Esophagus (tissue), 2 donors: ENCODE measurements at regions not wholly inside any gene's neighbourhood (a gene's known extent, or its start where the extent isn't known, plus 50 kb on each side); places are given as distances from the start of the nearest gene placed in this dataset.
A peak's percentile ranks its signal among the peaks of the same experiment; 100 is the strongest.

ENCODE experiments used
- H3K27ac ChIP-seq, 2 donors: one replicate each; pipeline ENCODE4 v1.5.1; 2013; ENCODE audit warnings: low read depth in 2 of 2, mild to moderate bottlenecking in 2 of 2, inconsistent platforms in 1 of 2, low read length in 1 of 2, moderate library complexity in 1 of 2
- H3K27me3 ChIP-seq, 2 donors: one replicate each; pipeline ENCODE4 v1.6.1; 2013; ENCODE audit warnings: low read length in 2 of 2, control low read depth in 1 of 2, mild to moderate bottlenecking in 1 of 2; ENCODE audit not compliant: insufficient read depth in 2 of 2, control insufficient read depth in 1 of 2
- H3K36me3 ChIP-seq, 2 donors: one replicate each; pipeline ENCODE4 v1.6.1; 2013; ENCODE audit warnings: low read length in 1 of 2; ENCODE audit not compliant: control insufficient read depth in 2 of 2, insufficient read depth in 2 of 2
- H3K4me1 ChIP-seq, 2 donors: one replicate each; pipeline ENCODE4 v1.6.1; 2013; ENCODE audit warnings: low read length in 1 of 2; ENCODE audit not compliant: control insufficient read depth in 2 of 2, insufficient read depth in 2 of 2
- H3K4me3 ChIP-seq, 2 donors: one replicate each; pipeline ENCODE4 v1.5.1; 2013; ENCODE audit warnings: low read length in 2 of 2, mild to moderate bottlenecking in 2 of 2, low read depth in 1 of 2, moderate library complexity in 1 of 2
- H3K9me3 ChIP-seq, 2 donors: one replicate each; pipeline ENCODE4 v1.6.1; 2013; ENCODE audit warnings: mild to moderate bottlenecking in 2 of 2, low read depth in 1 of 2, low read length in 1 of 2, moderate library complexity in 1 of 2; ENCODE audit not compliant: control insufficient read depth in 2 of 2, insufficient read depth in 1 of 2
- WGBS, 2 donors: extraction: QIAGEN DNeasy Blood & Tissue Kit; methylation state at CpG; one replicate each; pipeline ENCODE4 v1.1.7; 2013; 5-methylcytosine and 5-hydroxymethylcytosine counted together
- donor health status: healthy with polysubstance abuse.
- donor health status: Bipolar disorder and iron deficiency.

DNA sequence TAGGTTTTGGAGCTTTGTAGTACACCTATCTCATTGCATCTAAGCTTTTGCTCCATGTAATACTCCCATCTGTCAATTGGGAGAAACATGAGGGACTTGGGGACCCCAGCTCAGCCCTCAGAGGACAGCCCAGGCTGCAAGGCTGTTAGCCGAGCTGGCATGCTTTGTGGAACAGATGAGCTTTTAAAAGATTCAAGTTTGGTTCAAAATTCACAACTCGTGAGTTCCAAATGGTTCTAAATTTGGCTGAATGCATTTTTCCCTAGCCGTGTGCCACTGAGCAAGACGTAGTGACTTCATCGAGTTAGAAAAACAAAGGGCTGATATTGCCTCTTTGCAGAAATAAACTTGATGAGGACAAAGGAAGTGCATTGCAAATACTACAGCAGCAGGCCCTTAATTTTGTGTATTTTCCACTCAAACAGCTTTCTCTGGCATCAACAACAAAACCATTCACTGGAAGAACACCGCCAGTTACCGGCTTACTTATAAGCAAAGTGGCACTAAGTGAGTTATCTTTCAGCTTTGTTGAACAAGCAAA lies 165.0 kb upstream of the HS3ST1 start:
- H3K9me3 ChIP-seq = no peaks in the 10 kb centered on the region
- no peaks in the 10 kb centered on the region for H3K27me3 ChIP-seq
- no peak overlapping the region for H3K4me3 ChIP-seq
- no peaks in the 10 kb centered on the region for H3K36me3 ChIP-seq
- H3K27ac ChIP-seq = no peak overlapping the region
- WGBS, 2 donors = 84 to 85% methylated on average over 7 of the region's 7 CpGs
- H3K4me1 ChIP-seq = no peaks in the 10 kb centered on the region

DNA sequence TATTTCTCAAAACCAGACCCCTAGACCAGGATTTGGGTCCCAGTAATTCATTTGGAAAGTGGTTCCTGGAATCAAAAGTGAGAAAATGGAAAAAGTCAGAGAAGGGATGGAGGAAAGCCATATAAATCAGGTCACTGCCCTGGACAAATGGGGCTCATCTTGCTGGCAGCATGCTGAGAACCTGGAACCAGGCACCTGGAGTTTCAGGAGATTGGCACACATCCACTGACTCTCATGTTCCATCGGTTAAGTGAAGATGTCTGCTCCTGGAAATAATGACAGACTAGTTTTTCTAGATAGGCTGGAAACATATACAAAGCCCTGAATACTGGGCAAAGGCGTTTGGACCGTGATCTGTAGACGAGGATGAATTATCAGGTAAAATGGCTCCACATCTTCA lies 163.6 kb upstream of the HS3ST1 start:
- Histone ChIP-seq H3K4me1 (no peaks in the 10 kb centered on the region), H3K27me3 (no peaks in the 10 kb centered on the region), H3K36me3 (no peaks in the 10 kb centered on the region), H3K4me3 (no peak overlapping the region), H3K9me3 (no peaks in the 10 kb centered on the region), H3K27ac (peak overlapping the region in 1 of 2 donors; percentile 24)
- WGBS, 2 donors = 74 to 87% methylated on average over 4 of the region's 4 CpGs

DNA sequence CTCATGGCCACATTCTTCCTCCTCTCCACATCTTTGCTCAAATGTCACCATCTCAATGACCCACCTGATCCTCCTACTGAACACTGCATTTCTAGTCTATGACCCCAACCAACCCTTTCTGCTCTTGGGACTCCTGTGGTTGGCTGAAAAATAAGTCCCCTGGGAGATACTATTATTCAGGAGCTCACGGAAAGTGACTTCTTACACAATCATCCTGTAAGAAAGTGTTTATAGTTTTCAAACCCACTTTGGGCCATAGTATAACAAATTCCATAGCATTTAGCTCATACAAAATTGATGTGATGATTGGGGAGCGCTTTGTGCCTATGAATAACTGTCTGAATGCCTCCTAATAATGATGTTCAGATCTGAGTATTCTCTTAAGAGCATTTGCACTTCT lies 161.4 kb upstream of the HS3ST1 start:
- H3K27ac ChIP-seq = no peak overlapping the region
- no peaks in the 10 kb centered on the region for H3K27me3 ChIP-seq
- H3K4me1 ChIP-seq = no peaks in the 10 kb centered on the region
- 46 to 51% methylated on average over 2 of the region's 2 CpGs for WGBS, 2 donors
- no peaks in the 10 kb centered on the region for H3K36me3 ChIP-seq
- H3K4me3 ChIP-seq = no peak overlapping the region
- no peaks in the 10 kb centered on the region for H3K9me3 ChIP-seq

DNA sequence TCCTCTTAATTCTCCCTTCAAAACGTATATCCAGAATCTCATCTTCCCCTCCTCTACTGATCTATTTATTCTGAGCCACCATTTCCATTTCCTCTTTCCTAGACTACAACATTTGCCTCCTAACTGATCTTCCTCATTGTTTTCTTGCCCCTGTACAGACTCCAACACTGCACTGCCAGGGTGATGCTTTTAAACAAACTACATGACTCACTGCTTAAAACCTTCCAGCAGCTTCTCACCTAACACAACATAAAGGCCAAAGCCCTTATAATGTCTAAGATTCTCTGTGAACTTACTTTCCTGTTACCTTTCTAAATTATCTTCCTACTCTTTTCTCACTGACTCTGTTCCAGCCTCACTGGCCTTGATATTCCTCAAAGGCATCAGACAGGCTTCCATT lies 161.0 kb upstream of the HS3ST1 start:
- 67 to 73% methylated on average over 1 of the region's 1 CpG for WGBS, 2 donors
- no peaks in the 10 kb centered on the region for H3K27me3 ChIP-seq
- no peak overlapping the region for H3K4me3 ChIP-seq
- H3K9me3 ChIP-seq = no peaks in the 10 kb centered on the region
- no peaks in the 10 kb centered on the region for H3K4me1 ChIP-seq
- H3K36me3 ChIP-seq = no peaks in the 10 kb centered on the region
- H3K27ac ChIP-seq = no peak overlapping the region

DNA sequence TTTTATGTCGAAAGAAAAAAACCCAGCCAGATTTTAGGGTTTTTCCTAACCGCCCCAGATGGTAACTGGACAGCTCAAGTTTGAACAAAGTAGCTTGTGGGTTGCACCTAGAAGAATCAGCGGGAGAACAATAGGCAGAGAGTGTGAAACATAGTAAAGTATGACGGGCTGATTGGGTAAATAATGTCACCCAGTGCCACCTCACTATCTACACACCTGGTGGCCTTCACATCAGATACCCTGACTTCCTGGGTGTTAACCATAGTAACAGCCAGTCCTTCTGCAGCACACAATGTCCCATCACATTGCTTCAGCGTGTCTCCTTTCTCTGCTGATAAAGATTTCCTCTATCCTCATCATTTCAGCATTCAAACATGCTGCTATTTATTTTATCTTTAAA lies 159.1 kb upstream of the HS3ST1 start:
- 88 to 90% methylated on average over 5 of the region's 5 CpGs for WGBS, 2 donors
- H3K27me3 ChIP-seq = no peaks in the 10 kb centered on the region
- H3K4me3 ChIP-seq = no peak overlapping the region
- no peak overlapping the region for H3K27ac ChIP-seq
- H3K4me1 ChIP-seq = no peaks in the 10 kb centered on the region
- H3K9me3 ChIP-seq = no peaks in the 10 kb centered on the region
- no peaks in the 10 kb centered on the region for H3K36me3 ChIP-seq

DNA sequence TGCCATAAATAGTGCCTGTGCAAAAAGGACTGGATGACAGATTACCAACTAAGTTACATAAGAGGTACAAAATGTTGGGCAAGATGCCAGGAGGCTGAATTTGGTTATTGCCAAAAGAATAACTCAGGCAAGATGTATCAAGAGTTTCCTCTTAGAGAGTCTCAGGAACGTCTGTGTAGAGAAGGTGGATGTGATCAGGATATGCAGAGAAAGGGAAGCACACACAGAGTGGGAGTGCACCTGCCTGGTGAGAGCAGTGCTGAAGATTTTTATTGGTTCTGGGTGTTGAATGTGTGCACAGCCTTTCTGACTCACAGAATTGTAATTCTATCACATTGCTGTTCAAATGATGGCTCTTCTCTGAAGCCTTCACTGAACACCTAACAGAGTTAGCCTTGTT lies 156.8 kb upstream of the HS3ST1 start:
- Histone ChIP-seq H3K36me3 (no peaks in the 10 kb centered on the region), H3K27me3 (no peaks in the 10 kb centered on the region), H3K4me3 (no peak overlapping the region), H3K27ac (no peak overlapping the region), H3K9me3 (no peaks in the 10 kb centered on the region), H3K4me1 (no peaks in the 10 kb centered on the region)
- 10 to 21% methylated on average over 1 of the region's 1 CpG for WGBS, 2 donors

DNA sequence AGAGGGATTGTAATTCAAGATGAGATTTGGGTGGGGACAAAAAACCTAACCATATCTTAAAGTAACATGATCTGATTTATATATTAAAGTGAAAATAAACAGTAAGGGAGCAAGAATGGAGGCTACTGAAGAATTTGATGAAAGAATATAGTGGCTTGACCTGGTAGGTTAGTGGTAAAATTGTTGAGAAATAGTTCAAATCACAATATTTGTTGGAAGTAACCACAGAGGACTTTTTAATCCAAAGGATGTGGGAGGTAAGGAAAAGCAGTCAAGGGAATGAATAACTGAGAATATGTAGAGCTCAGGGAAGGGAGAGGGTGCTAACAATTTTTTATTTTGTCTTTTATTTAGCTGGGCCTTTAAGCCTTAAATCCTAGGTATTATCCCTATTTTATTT lies 139.8 kb upstream of the HS3ST1 start:
- Histone ChIP-seq H3K9me3 (no peaks in the 10 kb centered on the region), H3K4me3 (no peak overlapping the region), H3K36me3 (no peaks in the 10 kb centered on the region), H3K27ac (no peak overlapping the region), H3K4me1 (no peaks in the 10 kb centered on the region), H3K27me3 (no peaks in the 10 kb centered on the region)

DNA sequence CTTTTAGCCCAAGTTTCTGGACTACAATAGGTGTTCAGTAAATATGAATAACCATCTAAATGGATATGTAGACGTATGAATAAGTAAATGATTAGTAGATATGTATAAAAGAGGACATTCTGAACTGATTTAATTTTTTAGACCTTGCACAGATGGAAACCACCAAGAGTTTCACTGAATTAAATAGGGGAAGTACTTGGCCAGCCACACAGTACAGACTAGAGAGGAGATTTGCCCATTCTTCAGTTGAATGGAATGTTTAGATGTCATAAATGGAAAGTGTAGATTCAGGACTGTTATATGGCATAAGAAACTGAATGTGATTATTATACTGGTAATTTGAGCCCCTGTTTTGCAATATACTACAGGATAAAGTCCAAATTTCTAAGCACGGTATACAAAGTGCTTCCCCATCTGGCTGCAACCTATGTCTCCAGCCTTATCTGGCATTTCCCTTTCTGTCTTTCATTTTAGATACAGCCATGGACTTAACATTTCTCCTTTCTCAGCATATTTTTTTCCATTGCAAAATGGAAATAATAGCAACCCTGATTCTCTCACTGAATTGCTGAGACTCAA lies 137.8 kb upstream of the HS3ST1 start:
- H3K27me3 ChIP-seq = no peaks in the 10 kb centered on the region
- H3K9me3 ChIP-seq = no peaks in the 10 kb centered on the region
- H3K36me3 ChIP-seq = no peaks in the 10 kb centered on the region
- H3K4me3 ChIP-seq = no peak overlapping the region
- no peak overlapping the region for H3K27ac ChIP-seq
- no peaks in the 10 kb centered on the region for H3K4me1 ChIP-seq
- 56 to 71% methylated on average over 2 of the region's 2 CpGs for WGBS, 2 donors

DNA sequence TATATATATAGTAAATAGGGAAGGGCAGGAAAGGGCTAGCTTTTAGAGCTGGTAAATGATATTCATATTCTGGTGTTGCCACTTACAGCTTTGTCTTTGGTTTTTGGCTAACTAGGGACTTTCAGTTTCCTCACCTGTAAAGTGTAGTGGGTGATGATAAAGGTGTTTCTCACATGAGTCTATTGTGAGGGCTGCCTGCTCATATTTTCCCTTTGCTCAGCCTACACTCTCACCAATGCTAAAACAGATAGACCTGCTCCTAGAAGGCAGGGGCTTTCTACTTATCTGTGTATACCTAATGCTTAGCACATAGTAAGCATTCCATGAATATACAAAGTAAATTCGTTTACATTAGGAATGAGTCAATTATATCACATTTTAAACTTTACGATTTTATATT lies 137.2 kb upstream of the HS3ST1 start:
- WGBS, 2 donors = 73 to 77% methylated on average over 2 of the region's 2 CpGs
- H3K27me3 ChIP-seq = no peaks in the 10 kb centered on the region
- H3K36me3 ChIP-seq = no peaks in the 10 kb centered on the region
- no peak overlapping the region for H3K27ac ChIP-seq
- no peak overlapping the region for H3K4me3 ChIP-seq
- H3K9me3 ChIP-seq = no peaks in the 10 kb centered on the region
- H3K4me1 ChIP-seq = no peaks in the 10 kb centered on the region

DNA sequence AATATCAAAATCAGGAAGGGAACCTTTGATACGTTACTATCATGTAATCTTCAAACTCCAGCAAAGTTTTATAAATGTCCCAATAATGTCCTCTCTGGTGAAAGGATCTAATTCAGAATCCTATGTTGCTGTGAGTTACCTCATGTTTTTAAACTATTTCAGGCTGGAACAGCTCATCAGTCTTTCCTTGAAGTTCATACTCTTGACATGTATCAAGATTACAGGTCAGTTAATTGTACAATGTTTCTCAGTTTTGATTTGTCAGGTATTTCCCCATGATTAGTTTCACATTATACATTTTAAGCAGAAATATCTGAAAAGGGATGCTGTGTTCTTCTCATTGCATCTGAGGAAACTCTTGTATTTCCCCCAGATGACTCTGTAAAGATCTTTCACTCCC lies 136.5 kb upstream of the HS3ST1 start:
- WGBS, 2 donors = 78 to 85% methylated on average over 1 of the region's 1 CpG
- H3K27me3 ChIP-seq = no peaks in the 10 kb centered on the region
- H3K36me3 ChIP-seq = no peaks in the 10 kb centered on the region
- no peak overlapping the region for H3K27ac ChIP-seq
- H3K9me3 ChIP-seq = no peaks in the 10 kb centered on the region
- no peak overlapping the region for H3K4me3 ChIP-seq
- no peaks in the 10 kb centered on the region for H3K4me1 ChIP-seq
